ENCODE measurements at regions not wholly inside any gene's neighbourhood (a gene's known extent, or its start where the extent isn't known, plus 50 kb on each side); places are given as distances from the start of the nearest gene placed in this dataset.

DNA sequence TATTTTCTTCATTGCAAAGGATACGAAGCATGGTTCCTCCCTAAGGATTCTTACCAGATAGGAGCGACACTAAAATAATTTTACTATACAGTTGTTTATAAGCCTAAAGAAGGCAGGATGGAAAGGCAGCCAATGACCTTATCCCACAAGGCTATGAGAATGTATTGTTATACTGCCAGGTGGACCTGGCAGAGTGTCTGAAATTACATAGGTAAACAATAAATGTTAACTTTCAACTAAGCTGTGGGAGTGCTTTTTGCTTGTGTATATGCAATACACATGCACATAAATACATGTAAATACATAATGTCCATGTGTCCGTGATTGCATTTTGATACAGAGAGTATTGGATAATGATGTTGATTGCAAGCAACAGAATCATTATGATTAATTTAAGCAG, 850.6 kb downstream of the CENPC start:
- no peak for DNase-seq (ENCODE audit: low read depth)

DNA sequence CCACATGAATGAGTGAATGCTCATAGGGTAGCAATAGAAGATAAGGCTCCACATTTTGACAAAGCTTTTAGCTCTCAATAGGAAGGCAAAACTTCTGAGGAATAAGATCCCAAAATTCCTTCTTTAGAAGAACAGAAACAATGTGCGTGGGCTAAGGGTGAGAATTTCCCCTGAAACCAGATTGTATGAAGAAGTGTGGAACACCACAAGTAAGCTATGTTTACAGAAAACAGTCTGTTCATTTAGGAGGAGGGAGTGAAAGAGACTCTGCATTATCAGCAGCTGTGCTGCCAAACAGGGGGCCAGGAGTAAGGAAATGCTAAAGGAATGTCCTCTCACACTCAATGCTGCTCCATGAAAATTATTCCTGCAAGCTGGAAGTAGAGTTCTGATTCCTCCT, 851.6 kb downstream of the CENPC start:
- DNase-seq (ENCODE audit: low read depth), result no peak

DNA sequence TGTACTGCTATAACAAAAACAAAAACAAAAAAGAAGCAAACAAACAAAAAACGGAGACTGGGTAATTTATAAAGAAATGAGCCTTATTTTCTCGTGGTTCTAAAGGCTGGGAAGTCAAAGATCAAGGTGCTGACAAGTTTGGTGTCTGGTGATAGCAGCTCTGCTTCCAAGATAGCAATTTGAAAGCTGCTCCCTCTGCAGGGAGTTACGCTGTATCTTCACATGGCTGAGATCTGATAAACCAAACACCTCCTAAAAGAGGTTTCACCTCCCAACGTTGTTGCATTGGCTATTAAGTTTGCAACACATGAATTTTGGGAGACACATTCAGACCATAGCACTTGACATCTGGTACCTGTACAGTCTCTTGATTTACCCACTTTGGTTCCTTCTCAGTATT, 854.2 kb downstream of the CENPC start:
- no peak for DNase-seq (ENCODE audit: low read depth)

DNA sequence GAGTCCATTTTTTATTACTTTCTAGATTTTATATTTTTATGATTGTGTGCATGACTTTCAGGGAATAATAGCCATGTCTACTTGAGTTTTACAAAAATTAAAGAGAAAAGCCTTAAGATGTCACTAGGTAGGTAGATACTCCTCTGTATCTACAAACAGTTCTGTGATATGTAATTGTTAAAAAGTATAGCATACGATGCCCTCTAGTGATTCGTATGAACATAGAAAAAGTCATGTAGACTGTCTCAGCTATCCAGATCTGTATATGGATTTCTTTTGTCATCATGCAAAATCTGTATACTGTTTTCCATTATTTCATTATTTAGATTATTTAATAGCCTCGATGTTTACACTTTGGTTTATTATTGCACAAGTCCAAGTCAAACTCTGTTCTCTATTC, 856.6 kb downstream of the CENPC start:
- peak; percentile 26 for DNase-seq (ENCODE audit: low read depth)

DNA sequence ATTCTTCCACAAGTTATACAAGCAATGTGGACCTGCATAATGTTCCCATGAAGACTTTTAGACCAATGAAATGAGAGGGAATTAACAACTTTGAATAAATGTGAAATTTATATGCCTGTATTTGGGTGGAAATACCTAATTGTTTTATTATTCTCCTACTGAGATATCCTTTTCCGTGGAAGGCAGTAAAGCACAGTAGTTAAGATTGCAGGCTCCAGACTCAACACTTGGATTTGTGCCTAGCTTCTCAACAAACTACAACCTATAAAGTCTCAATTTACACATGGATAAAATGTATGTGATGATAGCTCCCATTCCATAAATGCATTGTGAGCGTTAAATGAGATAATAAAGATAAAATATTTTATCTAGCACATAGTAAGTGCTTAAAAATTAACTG, 857.8 kb downstream of the CENPC start:
- no peak for DNase-seq (ENCODE audit: low read depth)

DNA sequence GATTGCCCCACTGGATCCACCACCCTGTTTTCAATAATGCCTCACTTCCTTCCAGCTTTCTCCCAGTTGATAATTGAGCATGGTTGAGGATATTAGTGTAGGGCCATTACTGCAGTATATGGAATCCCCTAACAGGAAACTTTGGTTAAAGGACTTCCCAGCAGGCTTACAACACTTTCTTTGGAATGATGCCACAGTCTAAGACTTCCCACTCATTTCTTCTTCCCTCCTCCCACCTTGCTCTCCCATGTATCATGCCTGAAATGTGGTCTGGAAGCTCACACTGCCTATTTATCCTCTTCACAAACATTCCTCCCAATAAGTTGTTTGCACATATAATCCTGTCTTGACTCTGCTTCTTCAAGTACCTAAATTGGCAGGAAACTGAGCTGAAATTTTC, 863.3 kb downstream of the CENPC start:
- no peak for DNase-seq (ENCODE audit: low read depth)

DNA sequence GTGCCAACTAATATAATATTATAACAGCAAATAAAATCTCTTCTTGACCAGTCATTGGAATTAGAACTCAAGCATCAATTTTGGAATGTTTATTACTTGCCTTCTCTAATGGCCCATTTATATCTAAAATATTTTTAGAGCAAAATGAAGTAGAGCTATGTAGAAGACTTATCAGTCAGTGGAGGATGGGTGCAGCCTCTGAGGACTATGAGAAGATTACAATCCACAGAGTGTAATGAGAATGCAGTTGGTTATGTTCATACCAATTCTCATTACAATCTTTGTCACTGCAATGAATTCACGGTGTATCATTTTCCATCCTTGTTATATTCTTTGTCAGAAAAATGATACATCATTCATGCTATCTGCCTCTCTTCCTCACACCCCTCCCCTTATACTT, 878.1 kb downstream of the CENPC start:
- DNase-seq (ENCODE audit: low read depth), result no peak

DNA sequence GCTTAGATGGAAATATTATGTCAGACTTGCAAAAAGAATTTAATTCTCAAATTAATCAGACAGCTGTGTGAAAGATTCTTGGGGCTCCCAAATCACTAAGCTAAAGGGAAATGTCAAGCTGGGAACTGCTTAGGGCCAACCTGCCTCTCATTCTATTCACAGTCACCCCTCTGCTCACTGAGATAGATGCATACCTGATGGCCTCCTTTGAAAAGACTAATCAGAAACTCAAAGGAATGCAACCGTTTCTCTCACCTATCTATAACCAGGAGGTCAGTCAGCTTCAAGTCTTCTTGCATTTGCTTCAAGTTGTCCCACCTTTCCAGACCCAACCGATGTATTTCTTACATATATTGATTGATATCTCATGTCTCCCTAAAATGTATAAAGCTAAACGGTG, 882.7 kb downstream of the CENPC start:
- DNase-seq (ENCODE audit: low read depth), result no peak

DNA sequence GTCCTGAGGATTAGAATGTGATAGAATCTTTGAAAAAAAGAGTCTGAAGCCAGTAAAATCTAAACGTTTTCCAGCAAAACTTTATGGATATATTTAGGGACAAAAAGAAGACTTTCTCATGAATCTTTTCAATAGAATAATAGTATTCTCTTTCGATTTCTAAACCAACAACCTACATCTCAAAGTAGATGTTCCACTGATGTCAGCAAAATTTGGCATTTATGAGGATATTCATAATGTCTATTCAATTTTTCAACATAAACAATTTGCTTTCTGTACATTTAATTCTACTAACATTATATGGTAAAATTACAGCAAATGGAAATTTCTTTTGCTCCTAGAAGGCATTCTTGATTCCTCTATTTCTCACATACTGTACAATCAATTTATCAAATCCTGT, 886.5 kb downstream of the CENPC start:
- DNase-seq (ENCODE audit: low read depth), result no peak

DNA sequence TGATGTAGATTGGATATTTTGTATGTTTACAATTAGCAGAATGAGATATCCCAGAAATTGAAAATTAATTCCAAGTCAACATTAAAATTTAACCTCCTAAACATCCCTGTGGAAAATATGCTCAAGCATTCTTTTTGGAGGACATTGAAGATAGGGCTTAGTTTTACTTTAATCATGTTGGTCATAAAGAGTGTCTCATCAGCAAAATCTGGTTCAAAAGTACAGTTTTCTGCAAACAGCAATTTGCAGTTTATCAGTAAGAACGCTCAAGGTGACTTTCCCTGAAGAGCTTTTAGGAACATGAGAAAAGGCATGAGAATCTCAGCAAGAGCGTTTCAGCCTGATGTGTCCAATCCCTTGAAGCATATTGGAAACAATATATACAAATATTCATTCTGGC, 889.8 kb downstream of the CENPC start:
- DNase-seq (ENCODE audit: low read depth), result no peak

DNA sequence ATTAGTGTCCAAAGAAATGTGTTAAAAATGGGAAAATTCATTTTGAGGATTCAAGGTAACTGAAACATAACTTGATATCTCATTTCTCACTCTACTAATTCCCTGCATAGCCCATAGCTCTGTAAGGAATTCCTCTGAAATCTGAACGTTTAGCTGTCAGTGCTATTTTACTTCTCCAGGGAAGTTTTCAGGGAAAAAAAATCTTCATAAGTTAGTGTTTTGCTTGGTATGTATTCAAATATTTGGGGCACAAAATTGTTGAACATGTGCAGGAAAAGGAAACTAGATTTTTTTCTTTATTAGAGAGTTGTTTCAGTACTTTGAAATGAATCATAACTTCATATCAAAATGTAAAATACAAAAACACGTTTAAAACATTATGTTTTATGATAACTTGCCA, 891.4 kb downstream of the CENPC start:
- no peak for DNase-seq (ENCODE audit: low read depth)

DNA sequence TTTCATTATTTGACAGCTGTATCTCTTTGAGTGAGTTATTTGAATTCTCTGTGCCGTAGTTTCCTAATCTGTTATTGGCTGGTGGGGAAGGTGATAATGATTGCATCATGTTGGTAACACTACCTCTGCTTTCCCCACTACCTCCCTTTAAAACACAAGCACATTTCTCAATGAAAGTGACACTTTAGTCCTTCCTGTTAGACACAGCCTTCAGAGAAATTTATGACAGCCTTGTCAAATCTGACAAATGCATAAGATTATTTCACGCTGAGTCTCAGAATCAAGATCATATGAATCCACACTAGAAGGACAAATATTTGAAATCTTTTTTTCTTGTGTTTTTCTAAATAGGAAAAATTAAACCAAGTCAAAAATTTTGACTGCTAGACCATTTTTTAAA, 896.1 kb downstream of the CENPC start:
- DNase-seq (ENCODE audit: low read depth), result no peak

DNA sequence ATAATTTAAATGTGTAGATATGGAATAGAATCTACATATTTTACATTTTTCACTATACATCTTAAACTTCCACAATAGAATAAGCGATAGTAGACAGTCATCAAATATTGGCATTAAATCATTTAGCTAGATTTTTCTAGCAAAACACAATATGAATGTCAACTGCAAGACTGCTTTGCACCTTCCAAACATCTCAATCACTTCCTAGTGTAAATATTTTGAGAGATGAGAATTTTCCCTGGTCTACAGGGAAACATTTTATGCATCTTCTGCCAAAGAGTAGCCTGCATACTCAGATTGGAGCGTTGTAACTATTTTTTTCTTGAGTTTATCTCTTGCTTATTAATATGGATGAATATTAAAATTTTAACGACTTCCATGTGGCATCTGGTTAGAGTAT, 897.4 kb downstream of the CENPC start:
- DNase-seq (ENCODE audit: low read depth), result no peak

DNA sequence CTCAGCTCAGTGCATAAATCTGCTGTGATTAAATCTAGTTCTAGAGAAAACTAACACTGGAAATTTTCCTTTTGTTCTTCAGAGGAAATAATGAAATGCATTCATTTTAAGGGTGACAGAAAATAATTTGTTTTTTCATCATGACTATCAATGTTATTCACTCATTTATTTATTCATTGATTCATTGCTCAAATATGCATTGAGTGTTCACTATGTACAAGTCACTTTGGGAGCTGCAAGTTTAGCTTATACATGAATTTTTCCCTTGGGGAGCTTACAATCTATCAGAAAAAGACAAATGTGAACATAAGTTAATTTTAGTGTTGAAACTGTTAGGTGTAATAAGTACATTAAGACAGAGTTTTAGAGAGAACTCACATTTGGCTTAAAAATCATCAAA, 897.8 kb downstream of the CENPC start:
- DNase-seq (ENCODE audit: low read depth), result no peak

DNA sequence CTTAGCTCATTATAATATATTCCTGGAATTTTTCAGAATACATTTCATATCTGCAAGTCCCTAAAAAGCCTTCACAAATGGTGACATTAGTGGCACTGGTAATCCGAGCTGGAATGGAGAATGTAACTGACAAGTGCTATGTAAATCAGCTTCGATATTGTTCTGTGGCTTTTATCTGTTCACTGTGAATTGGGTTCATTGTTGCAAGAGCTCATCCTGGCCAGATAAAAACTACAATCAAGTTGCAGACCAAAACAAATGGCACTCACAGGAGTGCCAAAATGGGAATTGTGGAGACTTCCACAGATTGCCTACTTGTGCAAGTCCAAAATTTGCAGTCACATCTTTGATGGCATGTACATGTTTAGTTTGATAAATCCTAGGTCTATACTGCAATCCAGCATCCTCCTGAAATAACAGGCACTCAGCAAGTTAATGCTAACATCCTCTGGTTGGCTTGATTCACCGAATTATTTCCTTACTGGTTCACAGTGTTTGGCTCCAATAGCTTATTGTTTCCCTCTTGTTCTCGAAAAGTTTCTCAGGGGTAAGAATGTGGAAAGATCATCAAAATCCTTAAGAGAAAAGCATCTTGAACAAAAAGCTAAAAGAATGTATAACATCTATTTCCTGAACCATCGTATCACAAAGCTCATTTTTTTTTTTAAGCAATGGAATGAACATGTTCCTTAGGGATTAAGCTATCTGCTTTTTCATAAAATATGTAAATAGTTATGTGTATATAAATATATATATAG, 904.9 kb downstream of the CENPC start:
- DNase-seq (ENCODE audit: low read depth), result no peak

DNA sequence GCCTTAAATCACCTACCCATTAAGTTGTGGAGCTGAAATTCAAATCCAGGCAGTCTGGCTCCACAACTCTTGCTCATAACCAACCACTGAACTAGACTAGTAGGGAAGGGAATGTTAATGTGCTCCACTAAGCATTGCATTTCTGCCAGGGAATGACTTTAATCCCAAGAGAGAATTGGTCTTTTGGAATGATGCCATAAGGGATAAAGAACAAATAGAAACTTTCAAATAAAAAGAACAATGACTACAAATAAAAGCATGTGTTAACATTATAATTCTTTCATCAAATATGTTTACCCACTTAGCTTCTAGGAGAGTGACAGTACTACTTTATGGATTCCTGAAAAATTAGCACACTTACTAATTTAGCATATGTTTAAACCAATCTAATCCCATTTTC, 905.9 kb downstream of the CENPC start:
- no peak for DNase-seq (ENCODE audit: low read depth)

DNA sequence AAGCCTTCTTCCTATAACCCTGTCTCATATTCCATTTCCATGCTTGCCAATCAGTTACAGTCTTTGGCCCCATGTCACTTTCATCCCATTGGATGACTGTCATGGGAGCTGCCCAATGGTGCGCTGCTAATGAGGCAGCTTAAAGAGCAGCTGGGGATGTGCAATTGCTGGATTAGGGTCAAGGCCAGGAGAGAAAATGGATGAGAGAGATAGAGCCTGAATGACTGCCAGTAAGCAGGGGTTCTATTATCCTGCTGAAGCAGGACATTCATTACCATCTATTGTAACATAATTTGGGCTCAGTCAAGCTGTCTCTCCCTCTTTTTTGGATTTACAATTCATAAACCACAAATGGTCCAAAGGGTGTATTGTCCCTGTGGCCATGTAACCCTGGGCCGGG, 909.0 kb downstream of the CENPC start:
- no peak for DNase-seq (ENCODE audit: low read depth)

DNA sequence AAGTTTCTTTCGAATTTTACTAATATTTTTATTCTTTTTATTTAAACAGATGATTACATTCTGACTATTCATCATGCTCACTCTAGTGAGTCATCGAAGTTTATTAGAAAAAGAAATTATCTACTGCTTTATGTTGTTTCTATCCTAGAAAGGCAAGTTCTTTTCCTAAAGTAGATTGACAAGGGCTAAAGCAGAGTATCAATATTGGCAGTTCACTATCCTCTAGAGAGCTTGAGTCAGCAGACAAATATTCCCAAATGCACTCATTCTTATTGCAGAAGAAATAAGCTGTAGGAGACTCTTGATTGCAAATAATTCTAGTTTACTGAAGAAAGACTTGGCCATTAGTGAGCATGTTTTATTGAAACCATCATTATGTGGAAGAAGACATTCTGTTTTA, 911.8 kb downstream of the CENPC start:
- DNase-seq (ENCODE audit: low read depth), result no peak

DNA sequence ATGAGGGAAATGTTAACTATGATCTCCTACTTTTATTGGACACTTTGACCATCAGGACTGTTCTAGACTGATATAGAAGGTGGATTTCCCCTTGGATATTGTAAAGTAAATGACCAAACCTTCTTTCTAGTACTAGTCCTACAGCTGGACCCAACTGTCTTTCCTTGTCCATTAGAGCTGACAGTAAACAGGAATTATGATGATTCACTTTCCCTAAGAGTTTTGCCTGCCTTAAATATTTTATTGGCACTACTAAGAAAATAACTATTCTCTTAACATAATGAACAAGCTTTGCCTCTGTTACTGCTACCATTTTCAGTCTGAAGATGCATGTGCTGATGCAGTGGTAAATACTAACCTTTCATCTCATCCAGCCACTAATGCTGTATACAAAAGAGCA, 915.4 kb downstream of the CENPC start:
- DNase-seq (ENCODE audit: low read depth), result no peak

DNA sequence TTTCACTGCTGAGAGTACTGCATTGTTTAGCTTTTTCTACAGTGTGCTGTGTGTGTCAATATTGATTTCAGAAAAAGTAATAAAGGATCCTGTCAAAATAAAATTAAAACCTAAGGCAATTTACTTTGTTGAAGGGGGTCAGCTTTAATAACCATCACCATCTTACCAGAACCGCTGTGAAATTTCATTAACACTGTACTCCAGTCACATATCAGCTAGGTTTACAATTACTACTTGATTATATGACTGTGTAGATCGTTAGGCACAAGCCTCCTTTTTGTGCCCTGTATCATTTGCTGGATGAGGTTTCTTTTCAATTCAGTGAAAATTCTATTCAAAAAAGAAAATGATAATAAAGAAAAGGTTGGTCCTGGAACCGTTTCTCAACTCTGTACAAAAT, 917.2 kb downstream of the CENPC start:
- no peak for DNase-seq (ENCODE audit: low read depth)

DNA sequence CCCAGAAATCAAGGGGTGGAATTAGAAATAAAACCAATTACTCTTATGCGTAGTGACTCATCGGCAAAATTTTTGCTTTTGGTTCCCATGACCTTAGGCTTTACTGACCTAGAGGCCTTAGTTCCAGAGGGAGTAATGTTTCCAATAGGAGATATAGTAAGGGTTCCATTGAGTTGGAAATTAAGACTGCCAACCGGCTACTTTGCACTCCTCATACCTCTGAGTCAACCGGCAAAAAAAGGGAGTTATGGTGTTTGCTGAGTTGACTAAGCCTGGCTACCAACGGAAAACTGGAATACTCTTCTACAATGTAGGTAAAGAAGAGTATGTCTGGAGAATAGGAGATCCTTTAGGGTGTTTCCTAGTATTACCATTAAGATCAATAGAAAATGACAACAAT, 919.8 kb downstream of the CENPC start:
- no peak for DNase-seq (ENCODE audit: low read depth)

DNA sequence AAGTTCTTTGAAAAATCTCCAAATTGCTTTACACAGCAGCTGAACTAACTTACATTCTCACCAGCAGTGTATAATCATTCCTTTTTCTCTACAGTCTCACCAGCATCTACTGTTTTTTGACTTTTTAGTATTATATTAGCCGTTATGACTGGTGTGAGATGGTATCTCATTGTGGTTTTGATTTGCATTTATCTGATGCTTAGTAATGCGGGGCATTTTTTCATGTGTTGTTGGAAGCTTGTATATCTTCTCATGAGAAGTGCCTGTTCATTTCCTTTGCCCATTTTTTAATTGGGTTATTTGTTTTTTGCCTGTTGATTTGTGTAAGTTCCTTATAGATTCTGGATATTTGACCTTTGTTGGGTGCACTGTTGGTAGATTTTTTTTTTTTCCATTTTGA, 931.7 kb downstream of the CENPC start:
- DNase-seq (ENCODE audit: low read depth), result no peak

DNA sequence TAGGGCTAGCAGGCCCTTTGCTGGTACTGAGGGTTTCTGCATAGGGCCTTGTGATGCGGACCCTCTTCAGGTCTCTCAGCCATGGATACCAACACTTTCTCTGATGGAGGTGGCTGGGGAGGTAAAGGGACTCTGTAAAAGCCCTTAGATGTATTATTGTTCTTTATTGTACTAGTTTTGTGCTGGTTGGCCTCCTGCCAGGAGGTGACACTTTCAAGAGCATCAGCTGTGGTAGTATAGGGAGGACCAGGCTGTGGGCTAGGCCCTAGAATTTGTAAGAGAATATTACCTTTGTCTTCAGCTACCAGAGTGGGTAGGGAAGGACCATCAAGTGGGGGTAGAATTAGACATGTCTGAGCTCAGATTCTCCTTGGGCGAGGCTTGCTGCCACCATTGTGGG, 936.3 kb downstream of the CENPC start:
- DNase-seq (ENCODE audit: low read depth), result no peak

DNA sequence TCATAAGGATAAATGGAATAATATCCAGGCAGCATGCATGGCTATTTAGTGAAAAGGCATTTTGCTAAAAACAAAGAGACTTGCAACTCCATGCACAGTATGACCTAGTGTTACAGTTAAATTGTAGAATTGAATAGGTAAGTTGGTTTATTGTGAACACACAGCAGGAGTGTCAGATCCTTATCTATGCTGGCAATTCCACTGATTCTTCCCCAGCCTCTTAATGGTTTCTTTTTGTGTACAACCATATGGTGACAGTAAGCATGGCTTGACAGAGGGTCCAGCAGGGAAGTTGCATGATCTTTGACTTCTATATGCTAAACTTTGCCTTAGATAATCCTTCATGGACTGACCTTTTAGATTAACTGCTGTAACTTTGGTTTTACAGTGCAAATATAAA, 936.6 kb upstream of the EPHA5 start:
- no peak for DNase-seq (ENCODE audit: low read depth)
